Breast epithelium (tissue), 4 donors: ENCODE measurements at regions not wholly inside any gene's neighbourhood (a gene's known extent, or its start where the extent isn't known, plus 50 kb on each side); places are given as distances from the start of the nearest gene placed in this dataset.

ENCODE experiments used
- DNase-seq, 2 donors: peaks; one replicate each; pipeline ENCODE4 v3.0.0-alpha.2; 2019; ENCODE audit warnings: low spot score in 2 of 2
- H3K27ac ChIP-seq, 2 donors: fragments of 200-600 bp; sonication (generic) in 1 of 2; one replicate each; pipeline ENCODE4 v1.5.1; 2016 to 2019; ENCODE audit warnings: mild to moderate bottlenecking in 1 of 2
- H3K27me3 ChIP-seq, 2 donors: fragments of 200-600 bp; sonication (generic) in 1 of 2; one replicate each; pipeline versions ENCODE4 v1.5.1 to v1.6.0; 2017 to 2019; ENCODE audit warnings: control low read depth in 1 of 2, mild to moderate bottlenecking in 1 of 2
- H3K36me3 ChIP-seq: fragments of 200-600 bp; one replicate; pipeline ENCODE4 v1.5.1; 2019
- H3K4me1 ChIP-seq, 2 donors: fragments of 200-600 bp; sonication (generic); one replicate each; pipeline ENCODE4 v1.5.1; 2016 to 2019; ENCODE audit warnings: control low read depth in 1 of 2
- H3K4me3 ChIP-seq, 3 donors: fragments of 200-600 bp; sonication (generic); 1 replicate in 2 of 3; 2 replicates in 1 of 3; pipeline ENCODE4 v1.5.1; 2016 to 2019; ENCODE audit warnings: mild to moderate bottlenecking in 3 of 3, moderate library complexity in 2 of 3
- H3K9me3 ChIP-seq, 2 donors: fragments of 200-600 bp; sonication (generic) in 1 of 2; one replicate each; pipeline ENCODE4 v1.5.1; 2016 to 2019; ENCODE audit warnings: control low read depth in 1 of 2
- POLR2A ChIP-seq: fragments of 450-650 bp; IDR thresholded peaks from one replicate; pipeline ENCODE4 v1.6.1; 2016; ENCODE audit warnings: antibody characterized with exemption, mild to moderate bottlenecking, moderate library complexity
- POLR2AphosphoS5 ChIP-seq, 3 donors: sonication (generic); formaldehyde crosslinking; IDR thresholded peaks; one replicate each; pipeline ENCODE4 v1.6.1; 2017; ENCODE audit warnings: antibody characterized with exemption in 3 of 3
- intact Hi-C: fragments of 100-400 bp; cut with DNase I; formaldehyde crosslinking; loops from one replicate; pipeline ENCODE4 v1.15.1; 2023; ENCODE audit warnings: low total_unique reads
- TF ChIP-seq, protein P1 (sequence below), 3 donors: fragments of 450-650 bp; IDR thresholded peaks; one replicate each; pipeline ENCODE4 v1.5.1; 2016 to 2017; ENCODE audit warnings: antibody characterized with exemption in 3 of 3, mild to moderate bottlenecking in 3 of 3, moderate library complexity in 3 of 3

GRCh38 chr9:29775491-29775890, 2202.2 kb upstream of the C9orf72 start:
- Histone ChIP-seq H3K4me1 (no peaks in the 10 kb centered on the region), H3K4me3 (no peak overlapping the region), H3K27me3 (no peaks in the 10 kb centered on the region), H3K9me3 (no peaks in the 10 kb centered on the region), H3K27ac (no peak overlapping the region), H3K36me3 (no peaks in the 10 kb centered on the region)
- no peak for DNase-seq
- intact Hi-C loops, result no loop called here
- TF ChIP-seq POLR2AphosphoS5 (IDR thresholded peaks at IDR 0.05) (no peak), POLR2A (no peak)
- TF ChIP-seq, protein P1, sequence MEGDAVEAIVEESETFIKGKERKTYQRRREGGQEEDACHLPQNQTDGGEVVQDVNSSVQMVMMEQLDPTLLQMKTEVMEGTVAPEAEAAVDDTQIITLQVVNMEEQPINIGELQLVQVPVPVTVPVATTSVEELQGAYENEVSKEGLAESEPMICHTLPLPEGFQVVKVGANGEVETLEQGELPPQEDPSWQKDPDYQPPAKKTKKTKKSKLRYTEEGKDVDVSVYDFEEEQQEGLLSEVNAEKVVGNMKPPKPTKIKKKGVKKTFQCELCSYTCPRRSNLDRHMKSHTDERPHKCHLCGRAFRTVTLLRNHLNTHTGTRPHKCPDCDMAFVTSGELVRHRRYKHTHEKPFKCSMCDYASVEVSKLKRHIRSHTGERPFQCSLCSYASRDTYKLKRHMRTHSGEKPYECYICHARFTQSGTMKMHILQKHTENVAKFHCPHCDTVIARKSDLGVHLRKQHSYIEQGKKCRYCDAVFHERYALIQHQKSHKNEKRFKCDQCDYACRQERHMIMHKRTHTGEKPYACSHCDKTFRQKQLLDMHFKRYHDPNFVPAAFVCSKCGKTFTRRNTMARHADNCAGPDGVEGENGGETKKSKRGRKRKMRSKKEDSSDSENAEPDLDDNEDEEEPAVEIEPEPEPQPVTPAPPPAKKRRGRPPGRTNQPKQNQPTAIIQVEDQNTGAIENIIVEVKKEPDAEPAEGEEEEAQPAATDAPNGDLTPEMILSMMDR (IDR thresholded peaks at IDR 0.05), result no peak

DNA sequence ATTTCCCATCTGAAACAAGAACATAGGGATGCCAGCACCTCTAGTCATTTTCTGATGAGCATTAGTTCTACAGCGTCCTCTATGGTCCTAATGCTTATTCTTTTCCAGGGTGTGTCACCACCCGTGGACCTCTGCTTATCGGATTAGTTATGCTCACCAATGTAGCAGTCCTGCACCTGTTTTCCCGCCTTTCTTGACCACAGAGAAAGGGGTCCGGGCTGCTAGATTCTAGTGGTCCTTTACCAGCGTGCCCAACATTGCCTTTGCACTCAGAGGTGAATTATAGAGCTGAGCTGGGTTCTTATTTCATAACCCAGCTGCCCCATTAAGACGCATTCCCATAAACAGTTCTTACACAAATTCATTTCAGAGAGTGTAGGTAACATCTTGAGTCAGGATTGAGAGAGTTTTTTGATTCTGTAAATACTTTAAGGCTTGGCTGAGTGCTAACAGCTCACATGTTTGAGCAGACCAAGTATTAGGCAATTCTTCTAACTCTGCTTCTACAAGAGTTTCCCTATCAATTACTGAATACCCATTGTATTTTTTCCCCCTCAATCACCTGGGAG, 2205.1 kb upstream of the C9orf72 start:
- TF ChIP-seq, protein P1 (IDR thresholded peaks at IDR 0.05), result no peak
- TF ChIP-seq POLR2AphosphoS5 (IDR thresholded peaks at IDR 0.05), result no peak
- no peak for TF ChIP-seq POLR2A
- no peak overlapping the region for H3K4me3 ChIP-seq
- no peak overlapping the region for H3K27ac ChIP-seq
- no peaks in the 10 kb centered on the region for H3K27me3 ChIP-seq
- no peaks in the 10 kb centered on the region for H3K9me3 ChIP-seq
- intact Hi-C loops, result no loop called here
- no peaks in the 10 kb centered on the region for H3K36me3 ChIP-seq
- H3K4me1 ChIP-seq, result no peaks in the 10 kb centered on the region
- DNase-seq, result no peak

GRCh38 chr9:29793970-29794369, 2220.7 kb upstream of the C9orf72 start:
- no peak for TF ChIP-seq POLR2A
- no peak for TF ChIP-seq POLR2AphosphoS5 (IDR thresholded peaks at IDR 0.05)
- TF ChIP-seq, protein P1 (IDR thresholded peaks at IDR 0.05), result no peak
- intact Hi-C loops, result no loop called here
- Histone ChIP-seq H3K36me3 (no peaks in the 10 kb centered on the region), H3K27ac (no peak overlapping the region), H3K4me1 (no peaks in the 10 kb centered on the region), H3K4me3 (no peak overlapping the region), H3K27me3 (no peaks in the 10 kb centered on the region), H3K9me3 (no peaks in the 10 kb centered on the region)
- no peak for DNase-seq

- DNase-seq, result no peak
- Histone ChIP-seq H3K4me3 (no peak overlapping the region), H3K4me1 (no peaks in the 10 kb centered on the region), H3K27me3 (no peaks in the 10 kb centered on the region), H3K27ac (no peak overlapping the region), H3K36me3 (no peaks in the 10 kb centered on the region), H3K9me3 (no peaks in the 10 kb centered on the region)
- intact Hi-C loops, result no loop called here
- TF ChIP-seq, protein P1 (IDR thresholded peaks at IDR 0.05), result no peak
- TF ChIP-seq POLR2AphosphoS5 (IDR thresholded peaks at IDR 0.05), result no peak
- no peak for TF ChIP-seq POLR2A
Observed at GRCh38 chr9:29796291-29796952, 2223.1 kb upstream of the C9orf72 start.

- TF ChIP-seq, protein P1 (IDR thresholded peaks at IDR 0.05), result no peak
- no peaks in the 10 kb centered on the region for H3K9me3 ChIP-seq
- H3K36me3 ChIP-seq, result no peaks in the 10 kb centered on the region
- no peak for DNase-seq
- H3K4me1 ChIP-seq, result no peaks in the 10 kb centered on the region
- no peak overlapping the region for H3K4me3 ChIP-seq
- intact Hi-C loops, result no loop called here
- H3K27me3 ChIP-seq, result no peaks in the 10 kb centered on the region
- H3K27ac ChIP-seq, result no peak overlapping the region
Observed at GRCh38 chr9:29798599-29798998, 2225.3 kb upstream of the C9orf72 start.
